HCEC 1CT (cell line): ENCODE measurements at regions not wholly inside any gene's neighbourhood (a gene's known extent, or its start where the extent isn't known, plus 50 kb on each side); places are given as distances from the start of the nearest gene placed in this dataset.
A peak's percentile ranks its signal among the peaks of the same experiment; 100 is the strongest.
"Not testable (repeated sequence)": the region's sequence is repeated elsewhere in the genome, so short reads cannot be mapped to it uniquely, and the experiment has no call there.

ENCODE experiments used
- DNase-seq: peaks from one replicate; pipeline ENCODE4 v3.0.0-alpha.2; 2017

DNA sequence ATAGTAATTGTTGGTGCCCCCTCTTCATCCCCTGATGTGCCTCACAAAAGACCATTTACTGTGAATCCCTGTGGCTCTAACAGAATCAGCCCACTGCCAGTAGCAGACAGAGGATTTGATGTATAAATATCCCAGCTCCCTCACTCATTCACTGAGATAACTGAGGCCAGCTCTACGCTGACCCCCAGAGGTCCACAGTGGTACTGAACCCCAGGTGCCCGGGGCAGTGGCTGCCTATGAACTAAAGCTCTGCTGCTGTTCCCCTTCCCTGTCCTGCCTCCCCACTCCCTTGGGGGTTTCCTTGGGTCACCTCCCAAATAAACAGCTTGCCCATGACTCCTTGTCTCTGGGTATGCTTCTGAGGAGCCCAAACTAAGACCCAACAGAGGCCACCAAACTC is 295.8 kb downstream of the FOXL1 start:
- no peak for DNase-seq

DNA sequence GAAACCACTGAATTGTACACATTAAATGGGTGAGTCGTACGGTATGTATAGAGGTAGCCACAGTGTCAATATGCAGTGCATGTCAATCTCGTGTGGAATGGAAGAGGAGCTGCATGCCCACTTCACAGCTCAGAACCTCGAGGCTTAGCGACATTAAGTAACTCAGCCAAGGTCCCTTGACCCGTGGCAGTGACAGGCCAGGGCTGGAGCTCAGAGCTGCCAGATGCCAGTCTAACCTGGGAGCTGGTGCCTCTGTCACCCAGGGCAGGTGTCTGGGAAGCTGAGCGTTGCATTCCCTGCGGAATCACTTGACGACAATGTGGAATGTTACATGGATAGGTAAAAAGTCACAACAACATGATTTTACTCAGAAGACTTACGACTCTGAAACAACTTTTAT is 298.1 kb downstream of the FOXL1 start:
- no peak for DNase-seq

GRCh38 chr16:86877108-86877507 is 298.8 kb downstream of the FOXL1 start:
- no peak for DNase-seq

GRCh38 chr16:86877835-86878234 is 299.5 kb downstream of the FOXL1 start:
- DNase-seq: no peak

DNA sequence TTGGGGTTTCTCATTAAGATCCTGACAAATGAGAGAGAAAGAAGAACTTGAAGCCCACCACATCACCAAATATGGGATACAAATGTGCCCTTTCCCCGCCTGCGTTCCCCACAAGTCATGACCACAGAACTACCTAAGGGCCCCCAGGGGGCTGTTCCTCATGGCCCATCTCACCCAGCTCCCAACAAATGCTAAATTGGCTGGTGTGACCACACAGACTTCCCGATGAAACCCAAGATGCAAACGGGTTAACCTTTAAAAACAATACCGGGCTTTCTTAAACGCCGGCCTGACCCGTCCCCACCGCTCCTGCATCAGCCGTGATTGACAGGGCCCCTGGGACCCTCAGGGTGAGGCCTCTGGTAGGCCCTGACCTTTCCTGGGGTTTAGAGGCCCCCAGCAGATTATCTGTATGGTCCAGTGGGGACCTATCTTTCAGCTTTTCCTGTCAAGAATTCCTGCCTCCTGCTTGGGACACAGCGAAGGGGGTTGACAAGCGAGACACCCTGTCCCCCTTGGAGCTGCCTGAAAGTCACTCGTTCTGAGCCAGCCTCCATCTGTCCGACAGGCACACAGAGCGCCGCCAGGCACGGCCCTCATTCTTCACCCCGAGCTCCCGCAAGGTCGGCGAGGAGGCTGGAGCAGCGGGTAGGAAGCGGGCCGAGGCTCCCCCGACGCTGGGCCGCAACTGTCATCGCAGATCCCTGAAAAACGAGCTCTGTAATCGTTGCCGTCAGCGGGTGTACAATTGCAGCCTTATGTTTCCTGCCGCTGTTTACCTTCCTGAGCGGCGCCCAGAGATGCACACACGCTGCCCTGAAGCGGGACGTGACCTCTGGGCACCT is 300.1 kb downstream of the FOXL1 start:
- DNase-seq: no peak

- no peak for DNase-seq
Measured at GRCh38 chr16:86879268-86879667, 300.9 kb downstream of the FOXL1 start.

GRCh38 chr16:86880316-86881117 is 302.2 kb downstream of the FOXL1 start:
- DNase-seq: peak; percentile 17

DNA sequence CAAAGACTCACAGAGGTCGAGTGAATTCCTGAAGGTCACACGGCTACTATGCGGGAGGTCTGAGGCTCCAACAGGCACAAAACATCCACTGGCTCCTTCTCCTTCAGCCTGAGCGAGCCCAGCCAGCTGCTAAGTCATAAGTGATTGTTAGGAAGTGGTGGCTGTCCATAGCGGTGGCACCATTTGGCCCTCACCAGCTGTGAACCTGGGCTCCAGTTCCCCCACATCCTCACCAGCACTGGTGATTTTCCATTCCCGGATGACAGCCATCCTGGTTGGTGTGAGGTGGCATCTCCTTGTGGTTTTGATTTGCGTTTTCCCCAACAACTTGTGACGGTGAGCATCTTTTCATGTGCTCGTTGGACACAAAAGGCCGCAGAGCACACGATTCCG is 302.8 kb downstream of the FOXL1 start:
- no peak for DNase-seq

DNA sequence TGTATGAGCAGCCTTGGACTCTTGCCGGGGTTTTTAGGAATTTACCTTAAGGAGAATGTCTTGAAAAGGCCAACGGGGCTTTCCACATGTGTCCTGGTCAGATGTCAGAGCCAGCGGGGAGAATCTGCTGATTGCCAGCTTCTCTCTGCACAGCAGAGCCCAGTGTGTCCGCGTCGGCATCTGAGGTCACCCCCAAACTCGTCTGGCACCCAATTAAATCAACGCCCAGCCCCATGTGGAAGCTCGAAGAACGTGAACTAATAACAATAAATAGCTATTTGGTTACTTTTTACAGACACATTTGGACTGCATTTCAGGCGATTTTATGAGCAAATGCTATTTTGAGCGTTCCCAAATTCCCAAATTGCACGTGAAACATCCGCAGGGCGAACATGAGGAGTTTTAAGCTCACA is 303.5 kb downstream of the FOXL1 start:
- DNase-seq: no peak

- peak; percentile 75 for DNase-seq
Measured at GRCh38 chr16:86882586-86883280, 304.4 kb downstream of the FOXL1 start.

DNA sequence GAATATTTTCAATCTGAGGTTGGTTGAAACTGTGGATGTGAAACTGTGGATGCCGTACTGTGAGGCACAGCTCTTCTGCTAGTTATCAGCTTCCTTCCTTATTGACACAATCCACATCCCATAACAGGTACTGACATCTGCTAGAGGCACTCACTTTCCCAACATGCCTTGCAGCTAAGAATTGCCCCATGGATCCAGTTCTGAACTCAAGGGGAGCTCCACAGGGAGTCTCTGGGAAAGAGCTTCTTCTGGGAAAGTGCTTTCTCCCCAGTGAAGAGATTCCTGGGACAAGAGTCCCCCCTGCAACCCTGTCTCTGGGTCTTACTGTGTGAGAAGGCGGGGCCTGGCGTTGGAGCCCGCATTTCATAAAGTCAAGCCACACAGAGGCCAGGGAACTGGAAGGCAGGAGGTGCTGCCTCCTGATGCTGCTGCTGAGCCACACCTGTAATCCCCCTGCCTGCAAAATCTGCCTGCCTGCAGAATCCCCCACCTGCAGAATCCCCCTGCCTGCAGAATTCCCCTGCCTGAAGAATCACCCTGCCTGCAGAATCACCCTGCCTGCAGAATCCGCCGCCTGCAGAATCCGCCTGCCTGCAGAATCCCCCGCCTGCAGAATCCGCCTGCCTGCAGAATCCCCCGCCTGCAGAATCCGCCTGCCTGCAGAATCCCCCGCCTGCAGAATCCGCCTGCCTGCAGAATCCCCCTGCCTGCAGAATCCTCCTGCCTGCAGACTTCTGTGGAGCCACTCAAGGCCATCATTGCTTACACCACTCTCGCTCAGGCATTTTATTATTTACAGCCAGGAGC is 305.4 kb downstream of the FOXL1 start:
- no peak for DNase-seq

DNA sequence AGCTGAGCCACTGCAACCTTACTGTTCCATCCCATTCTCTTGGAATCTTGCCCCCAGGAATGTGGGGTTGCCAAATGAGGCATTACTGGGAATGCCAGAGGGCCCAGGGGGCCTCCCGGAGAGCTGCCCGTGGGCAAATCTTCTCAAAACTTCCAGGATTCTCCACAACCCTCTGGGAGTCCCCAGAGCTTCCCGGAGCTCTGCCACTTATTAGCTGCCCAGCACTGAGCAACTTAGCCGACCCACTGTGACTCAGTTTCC is 306.0 kb downstream of the FOXL1 start:
- DNase-seq: no peak

- DNase-seq: no peak
Measured at GRCh38 chr16:86885139-86885538, 306.8 kb downstream of the FOXL1 start.

DNA sequence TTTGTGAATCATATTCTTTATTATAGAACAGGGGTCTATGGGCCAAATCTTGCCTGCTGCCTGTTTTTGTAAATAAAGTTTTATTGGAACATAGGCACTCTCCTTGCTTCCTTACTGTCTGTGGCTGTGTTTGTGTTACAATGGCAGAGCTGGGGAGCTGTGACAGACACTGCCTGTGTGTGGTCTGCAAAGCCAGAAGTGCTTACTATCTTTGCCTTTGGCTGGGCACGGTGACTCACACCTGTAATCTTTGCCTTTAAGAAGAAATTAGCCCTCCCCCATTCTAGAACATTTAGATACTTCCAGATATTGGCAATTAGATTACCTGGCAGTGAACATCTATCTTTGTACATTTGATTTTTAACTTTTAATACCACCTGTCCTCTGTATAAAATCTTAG is 308.3 kb downstream of the FOXL1 start:
- no peak for DNase-seq

DNA sequence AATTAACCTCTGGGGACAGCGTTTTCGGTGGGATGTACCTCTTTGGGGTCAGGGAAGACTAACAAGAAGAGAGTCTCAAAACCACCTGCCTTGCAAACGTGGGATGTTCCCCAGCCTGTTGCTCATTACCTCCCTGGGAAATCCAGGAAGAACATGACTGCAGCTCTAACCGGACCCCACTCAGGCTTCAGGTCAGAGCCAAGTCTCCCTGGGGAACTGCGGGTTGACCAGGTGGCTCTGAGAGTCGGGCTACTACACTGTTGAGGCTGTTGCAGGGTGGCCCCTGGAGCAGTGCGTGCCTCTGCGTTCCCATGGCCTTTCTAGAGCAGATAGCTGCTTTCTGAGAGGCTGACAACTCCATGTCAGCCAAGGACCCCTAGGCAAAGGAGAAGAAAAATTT is 309.1 kb downstream of the FOXL1 start:
- DNase-seq: no peak

- DNase-seq: no peak
Measured at GRCh38 chr16:86888231-86889053, 310.1 kb downstream of the FOXL1 start.

GRCh38 chr16:86889054-86889366 is 310.7 kb downstream of the FOXL1 start:
- not testable (repeated sequence) for DNase-seq

GRCh38 chr16:86889974-86890373 is 311.6 kb downstream of the FOXL1 start:
- DNase-seq: no peak

GRCh38 chr16:86891121-86891520 is 312.8 kb downstream of the FOXL1 start:
- DNase-seq: no peak

DNA sequence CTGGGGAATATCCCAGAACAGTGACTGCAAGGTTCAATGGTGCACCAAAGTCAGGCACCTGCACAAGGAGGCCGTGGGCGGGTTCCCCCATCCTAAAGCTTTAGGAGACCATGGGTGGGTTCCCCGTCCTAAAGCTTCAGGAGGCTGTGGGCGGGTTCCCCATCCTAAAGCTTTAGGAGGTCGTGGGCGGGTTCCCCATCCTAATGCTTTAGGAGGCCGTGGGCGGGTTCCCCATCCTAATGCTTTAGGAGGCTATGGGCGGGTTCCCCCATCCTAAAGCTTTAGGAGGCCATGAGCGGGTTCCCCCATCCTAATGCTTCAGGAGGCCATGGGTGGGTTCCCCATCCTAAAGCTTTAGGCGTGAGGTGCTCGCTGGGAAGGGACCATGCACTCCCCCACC is 313.3 kb downstream of the FOXL1 start:
- no peak for DNase-seq

DNA sequence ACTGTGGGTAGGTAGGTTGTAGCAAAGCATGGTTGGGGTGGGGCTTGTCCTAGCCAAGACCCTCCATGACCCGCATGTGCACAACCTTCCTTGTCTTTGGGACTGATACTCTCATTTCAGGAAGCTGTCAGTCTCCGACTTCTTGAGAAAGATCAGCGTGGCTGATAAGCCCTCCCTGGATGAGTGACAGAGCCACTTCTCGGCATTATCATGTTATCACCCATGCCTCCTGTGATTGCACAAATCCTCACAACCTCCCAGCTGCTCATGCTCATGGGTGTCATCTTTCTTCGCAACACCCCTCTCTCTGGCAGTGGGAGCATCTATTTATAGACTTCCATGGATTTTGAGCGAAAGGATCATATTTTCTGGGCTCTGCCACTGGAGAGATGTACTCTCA is 314.2 kb downstream of the FOXL1 start:
- no peak for DNase-seq

GRCh38 chr16:86893506-86893905 is 315.2 kb downstream of the FOXL1 start:
- DNase-seq: no peak
